ENCODE measurements at regions not wholly inside any gene's neighbourhood (a gene's known extent, or its start where the extent isn't known, plus 50 kb on each side); places are given as distances from the start of the nearest gene placed in this dataset.

- TF ChIP-seq CTCF (IDR thresholded peaks at IDR 0.05; ENCODE audit: insufficient read depth, low read length) (no peak), POLR2AphosphoS5 (IDR thresholded peaks at IDR 0.05; ENCODE audit: low read depth) (no peak), REST (IDR thresholded peaks at IDR 0.05; ENCODE audit: insufficient replicate concordance, low read depth) (no peak), GABPA (IDR thresholded peaks at IDR 0.05; ENCODE audit: low read depth) (no peak), SPI1 (IDR thresholded peaks at IDR 0.05; ENCODE audit: borderline replicate concordance, low read depth) (no peak)
These were observed 175.8 kb upstream of the TMEM132C start for GRCh38 chr12:128091101-128091720.

Measured in HL-60 (cell line).